ENCODE measurements at regions not wholly inside any gene's neighbourhood (a gene's known extent, or its start where the extent isn't known, plus 50 kb on each side); places are given as distances from the start of the nearest gene placed in this dataset.

GRCh38 chrX:437661-438390 is 51.1 kb upstream of the PPP2R3B start:
- no peak for ATAC-seq (ENCODE audit: insufficient read depth, low FRiP score)
- Histone ChIP-seq H3K9ac (ENCODE audit: insufficient read depth in 1 of 2, low read length in 2 of 2) (no peak overlapping the region), H3K27me3 (ENCODE audit: control insufficient read depth in 3 of 3, insufficient read depth in 3 of 3, low read length in 2 of 3) (peaks cover 0 to 8% (median 0%) of the 10 kb centered on the region in 3 donors), H3K27ac (ENCODE audit: low read depth in 1 of 2, low read length in 1 of 2) (no peak overlapping the region), H3K4me1 (ENCODE audit: control insufficient read depth in 5 of 5, insufficient read depth in 5 of 5, low read length in 5 of 5) (peaks cover 0 to 2% (median 0%) of the 10 kb centered on the region in 5 donors), H3K4me3 (no peak overlapping the region), H3K9me3 (ENCODE audit: control insufficient read depth in 4 of 4, insufficient read depth in 3 of 4, low read length in 3 of 4) (peaks cover 0 to 6% (median 0%) of the 10 kb centered on the region in 4 donors), H3K36me3 (ENCODE audit: control insufficient read depth in 4 of 4, insufficient read depth in 4 of 4, low read length in 4 of 4) (no peaks in the 10 kb centered on the region)
- peak in 2 of 3 donors; percentile 6 to 13 for DNase-seq
- no peak for TF ChIP-seq CTCF (IDR thresholded peaks at IDR 0.05; ENCODE audit: control extremely low read depth, extremely low read depth)
- 32 to 62% methylated on average over 36 to 41 of the region's 41 CpGs for WGBS, 2 donors

- WGBS, 2 donors, result 90 to 94% methylated on average over 7 of the region's 7 CpGs
- no peak overlapping the region for H3K27ac ChIP-seq (ENCODE audit: low read depth in 1 of 2, low read length in 1 of 2)
- peaks cover 0 to 8% (median 0%) of the 10 kb centered on the region in 3 donors for H3K27me3 ChIP-seq (ENCODE audit: control insufficient read depth in 3 of 3, insufficient read depth in 3 of 3, low read length in 2 of 3)
- TF ChIP-seq CTCF (IDR thresholded peaks at IDR 0.05; ENCODE audit: control extremely low read depth, extremely low read depth), result no peak
- H3K4me3 ChIP-seq, result no peak overlapping the region
- peaks cover 0 to 2% (median 0%) of the 10 kb centered on the region in 5 donors for H3K4me1 ChIP-seq (ENCODE audit: control insufficient read depth in 5 of 5, insufficient read depth in 5 of 5, low read length in 5 of 5)
- peaks cover 0 to 6% (median 0%) of the 10 kb centered on the region in 4 donors for H3K9me3 ChIP-seq (ENCODE audit: control insufficient read depth in 4 of 4, insufficient read depth in 3 of 4, low read length in 3 of 4)
- H3K36me3 ChIP-seq (ENCODE audit: control insufficient read depth in 4 of 4, insufficient read depth in 4 of 4, low read length in 4 of 4), result no peaks in the 10 kb centered on the region
- DNase-seq (no peak), ATAC-seq (ENCODE audit: insufficient read depth, low FRiP score) (no peak)
- H3K9ac ChIP-seq (ENCODE audit: insufficient read depth in 1 of 2, low read length in 2 of 2), result no peak overlapping the region
These were observed 52.5 kb upstream of the PPP2R3B start for GRCh38 chrX:439241-439640.

GRCh38 chrX:439719-440118 is 53.0 kb upstream of the PPP2R3B start:
- H3K27ac ChIP-seq (ENCODE audit: low read depth in 1 of 2, low read length in 1 of 2), result no peak overlapping the region
- TF ChIP-seq CTCF (IDR thresholded peaks at IDR 0.05; ENCODE audit: control extremely low read depth, extremely low read depth), result no peak
- 97% methylated on average over 9 of the region's 9 CpGs; no CpG with 5 or more reads in 1 of the 2 donors for WGBS, 2 donors
- DNase-seq, result no peak
- H3K27me3 ChIP-seq (ENCODE audit: control insufficient read depth in 3 of 3, insufficient read depth in 3 of 3, low read length in 2 of 3), result peaks cover 0 to 8% (median 0%) of the 10 kb centered on the region in 3 donors
- H3K4me3 ChIP-seq, result no peak overlapping the region
- H3K4me1 ChIP-seq (ENCODE audit: control insufficient read depth in 5 of 5, insufficient read depth in 5 of 5, low read length in 5 of 5), result peaks cover 0 to 2% (median 0%) of the 10 kb centered on the region in 5 donors
- ATAC-seq (ENCODE audit: insufficient read depth, low FRiP score), result no peak
- H3K36me3 ChIP-seq (ENCODE audit: control insufficient read depth in 4 of 4, insufficient read depth in 4 of 4, low read length in 4 of 4), result no peaks in the 10 kb centered on the region
- H3K9ac ChIP-seq (ENCODE audit: insufficient read depth in 1 of 2, low read length in 2 of 2), result no peak overlapping the region
- peaks cover 0 to 6% (median 0%) of the 10 kb centered on the region in 4 donors for H3K9me3 ChIP-seq (ENCODE audit: control insufficient read depth in 4 of 4, insufficient read depth in 3 of 4, low read length in 3 of 4)

Measured in lung (tissue), 11 donors.